ENCODE measurements at regions not wholly inside any gene's neighbourhood (a gene's known extent, or its start where the extent isn't known, plus 50 kb on each side); places are given as distances from the start of the nearest gene placed in this dataset.
"Not testable (repeated sequence)": the region's sequence is repeated elsewhere in the genome, so short reads cannot be mapped to it uniquely, and the experiment has no call there.

GRCh38 chr3:191919491-191920026, 458.6 kb downstream of the PYDC2 start:
- in situ Hi-C loops (cut with HindIII; ENCODE audit: low sequenced_read_pairs) = no loop called here
- no peak for TF ChIP-seq CTCF (IDR thresholded peaks at IDR 0.05; ENCODE audit: low read depth, low read length, missing control alignments)
- DNase-seq (ENCODE audit: low read depth) = no peak
- no peak overlapping the region for H3K4me3 ChIP-seq (ENCODE audit: low read depth, low read length)

GRCh38 chr3:191922570-191922969, 461.6 kb downstream of the PYDC2 start:
- no peak for TF ChIP-seq CTCF (IDR thresholded peaks at IDR 0.05; ENCODE audit: low read depth, low read length, missing control alignments)
- in situ Hi-C loops (cut with HindIII; ENCODE audit: low sequenced_read_pairs) = no loop called here
- no peak overlapping the region for H3K4me3 ChIP-seq (ENCODE audit: low read depth, low read length)
- DNase-seq (ENCODE audit: low read depth) = no peak

GRCh38 chr3:191927183-191927817, 466.3 kb downstream of the PYDC2 start:
- DNase-seq (ENCODE audit: low read depth); H3K4me3 ChIP-seq (ENCODE audit: low read depth, low read length); in situ Hi-C loops (cut with HindIII; ENCODE audit: low sequenced_read_pairs): not testable (repeated sequence)

GRCh38 chr3:191927998-191928397, 467.0 kb downstream of the PYDC2 start:
- in situ Hi-C loops (cut with HindIII; ENCODE audit: low sequenced_read_pairs); DNase-seq (ENCODE audit: low read depth); H3K4me3 ChIP-seq (ENCODE audit: low read depth, low read length): not testable (repeated sequence)

- in situ Hi-C loops (cut with HindIII; ENCODE audit: low sequenced_read_pairs) = no loop called here
- no peak overlapping the region for H3K4me3 ChIP-seq (ENCODE audit: low read depth, low read length)
- TF ChIP-seq CTCF (IDR thresholded peaks at IDR 0.05; ENCODE audit: low read depth, low read length, missing control alignments) = no peak
- no peak for DNase-seq (ENCODE audit: low read depth)
Measured at GRCh38 chr3:191944835-191945234, 483.9 kb downstream of the PYDC2 start.

GRCh38 chr3:191952186-191952585, 491.2 kb downstream of the PYDC2 start:
- DNase-seq (ENCODE audit: low read depth) = no peak
- TF ChIP-seq CTCF (IDR thresholded peaks at IDR 0.05; ENCODE audit: low read depth, low read length, missing control alignments) = no peak
- no peak overlapping the region for H3K4me3 ChIP-seq (ENCODE audit: low read depth, low read length)
- in situ Hi-C loops (cut with HindIII; ENCODE audit: low sequenced_read_pairs) = no loop called here

DNA sequence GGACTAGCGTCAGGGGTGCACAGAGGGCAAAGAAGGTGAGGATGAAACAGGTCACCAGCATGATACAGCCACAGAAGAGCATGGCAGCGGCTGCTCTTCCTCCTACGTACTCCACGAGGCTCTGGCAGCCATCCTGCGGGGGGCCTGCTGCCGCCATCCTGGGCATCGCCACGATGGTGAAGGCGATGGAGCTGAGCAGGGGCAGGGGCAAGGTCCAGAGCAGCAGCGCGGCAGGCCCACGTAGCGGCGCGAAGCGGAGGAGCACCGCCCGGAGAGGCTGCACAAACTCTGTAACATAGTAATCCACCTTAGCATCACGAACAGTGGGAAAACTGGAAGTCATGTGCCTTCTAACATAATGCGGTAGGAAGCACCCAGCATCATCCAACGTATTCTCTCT, 491.6 kb downstream of the PYDC2 start:
- no peak for TF ChIP-seq CTCF (IDR thresholded peaks at IDR 0.05; ENCODE audit: low read depth, low read length, missing control alignments)

More for the DNA sequence above, 491.6 kb downstream of the PYDC2 start:
- H3K4me3 ChIP-seq (ENCODE audit: low read depth, low read length) = no peak overlapping the region
- DNase-seq (ENCODE audit: low read depth) = no peak
- in situ Hi-C loops (cut with HindIII; ENCODE audit: low sequenced_read_pairs) = no loop called here
